Large intestine (tissue), 3 donors: ENCODE measurements at regions not wholly inside any gene's neighbourhood (a gene's known extent, or its start where the extent isn't known, plus 50 kb on each side); places are given as distances from the start of the nearest gene placed in this dataset.

Experiments
- DNase-seq, 2 donors: peaks; one replicate each; pipeline versions ENCODE4 v3.0.0 to v3.0.0-alpha.2; 2013
- H3K27ac ChIP-seq: one replicate; pipeline ENCODE4 v1.5.1; 2013; ENCODE audit warnings: low read length
- H3K27me3 ChIP-seq: 2 replicates; pipeline ENCODE4 v1.6.1; 2013; ENCODE audit warnings: low read length; ENCODE audit not compliant: control insufficient read depth, insufficient read depth
- H3K36me3 ChIP-seq: 2 replicates; pipeline ENCODE4 v1.6.1; 2013; ENCODE audit warnings: low read length; ENCODE audit not compliant: control insufficient read depth, insufficient read depth
- H3K4me1 ChIP-seq: one replicate; pipeline ENCODE4 v1.6.1; 2013; ENCODE audit warnings: low read length; ENCODE audit not compliant: control insufficient read depth, insufficient read depth
- H3K4me3 ChIP-seq: one replicate; pipeline ENCODE4 v1.5.1; 2013; ENCODE audit warnings: low read length
- H3K9me3 ChIP-seq: one replicate; pipeline ENCODE4 v1.6.1; 2013; ENCODE audit warnings: mild to moderate bottlenecking, low read depth, low read length, moderate library complexity; ENCODE audit not compliant: control insufficient read depth
- WGBS: methylation state at CpG from one replicate; pipeline ENCODE4 v1.1.5; 2013; ENCODE audit warnings: low lambda C conversion rate; ENCODE audit not compliant: insufficient coverage; 5-methylcytosine and 5-hydroxymethylcytosine counted together

DNA sequence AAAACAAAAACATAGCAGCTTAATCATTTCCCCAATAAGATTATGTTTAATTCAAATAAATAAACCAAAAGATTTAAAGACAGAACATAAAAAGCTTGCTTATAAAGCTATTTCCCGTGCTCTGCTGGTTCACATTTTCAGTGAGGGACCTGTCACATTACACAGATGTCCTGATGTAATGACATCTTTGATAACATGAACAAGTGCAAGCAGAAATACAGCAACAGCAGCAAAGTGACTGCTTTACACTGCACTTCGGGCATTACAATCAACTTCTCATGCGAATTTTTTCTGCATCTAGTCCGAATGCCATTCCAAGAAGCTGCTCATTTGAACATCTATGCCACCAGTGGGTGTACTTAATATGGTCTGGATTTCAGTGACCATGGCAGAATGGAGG, 940.3 kb upstream of the IGFBP7 start:
- no peak for DNase-seq
- no peaks in the 10 kb centered on the region for H3K9me3 ChIP-seq
- no peaks in the 10 kb centered on the region for H3K36me3 ChIP-seq
- H3K27ac ChIP-seq: no peak overlapping the region
- H3K4me1 ChIP-seq: no peaks in the 10 kb centered on the region
- H3K4me3 ChIP-seq: no peak overlapping the region
- WGBS: no CpG with 5 or more reads among the region's 4 CpGs
- no peaks in the 10 kb centered on the region for H3K27me3 ChIP-seq

DNA sequence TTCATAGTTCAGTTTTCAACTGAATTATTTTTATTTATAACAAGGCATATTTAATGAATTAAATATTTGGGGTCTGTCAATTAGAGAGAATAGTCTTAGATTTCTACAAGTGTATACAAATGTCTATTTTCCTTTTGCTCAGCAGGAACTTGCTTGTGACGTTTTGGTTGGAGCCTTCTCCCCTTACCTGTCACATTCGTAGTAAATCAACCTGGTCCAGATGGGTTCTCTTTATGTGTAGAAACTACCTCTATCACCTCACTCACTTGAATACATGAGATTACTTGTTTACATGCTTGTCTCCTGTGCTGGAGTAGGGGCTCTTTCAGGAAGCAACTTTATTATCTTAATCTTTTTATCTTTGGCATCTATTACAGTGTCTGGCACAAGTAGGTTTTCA, 938.3 kb upstream of the IGFBP7 start:
- Histone ChIP-seq H3K4me1 (no peaks in the 10 kb centered on the region), H3K4me3 (no peak overlapping the region), H3K27ac (no peak overlapping the region), H3K36me3 (no peaks in the 10 kb centered on the region), H3K9me3 (no peaks in the 10 kb centered on the region), H3K27me3 (no peaks in the 10 kb centered on the region)
- DNase-seq: no peak
- no CpG with 5 or more reads among the region's 2 CpGs for WGBS

DNA sequence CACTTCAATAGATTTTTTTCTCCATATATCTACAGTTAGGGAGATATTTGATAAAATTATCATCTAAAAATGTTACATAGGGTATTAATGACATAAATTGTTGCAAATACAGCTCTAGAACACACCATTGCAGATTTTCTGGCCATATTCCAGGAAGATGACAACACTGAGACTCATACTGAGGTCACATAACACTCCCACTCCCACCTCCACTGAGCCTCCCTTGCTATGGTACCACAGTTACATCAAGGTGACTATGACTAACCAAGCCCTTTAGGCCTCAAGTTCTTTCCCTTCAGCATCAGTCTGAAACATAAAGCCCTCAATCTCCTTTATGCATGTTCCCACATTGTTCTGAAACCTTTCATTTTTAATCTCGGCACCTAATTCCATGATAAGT, 932.0 kb upstream of the IGFBP7 start:
- no peaks in the 10 kb centered on the region for H3K36me3 ChIP-seq
- no peak for DNase-seq
- WGBS: 100% methylated on average over 1 of the region's 1 CpG
- no peaks in the 10 kb centered on the region for H3K4me1 ChIP-seq
- H3K27me3 ChIP-seq: no peaks in the 10 kb centered on the region
- H3K27ac ChIP-seq: no peak overlapping the region
- no peaks in the 10 kb centered on the region for H3K9me3 ChIP-seq
- H3K4me3 ChIP-seq: no peak overlapping the region

DNA sequence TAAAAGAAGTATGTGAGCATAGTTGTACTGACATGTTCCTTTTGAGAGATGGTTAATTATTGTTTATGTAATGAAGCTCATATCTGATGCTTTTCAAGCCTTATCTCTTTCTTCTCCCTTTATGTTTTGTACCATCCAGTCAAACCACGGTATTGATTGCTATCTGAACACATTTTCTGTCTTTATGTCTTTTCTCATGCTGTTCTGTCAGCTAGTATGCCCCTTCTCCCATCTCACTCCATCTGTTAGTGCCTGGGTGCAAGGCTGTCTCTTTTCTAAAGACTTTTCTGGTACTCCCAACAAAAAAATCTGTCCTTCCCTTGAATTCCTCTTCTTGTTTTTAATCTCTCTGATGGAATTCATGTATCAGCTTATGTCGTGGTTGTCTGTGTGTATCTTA, 883.8 kb upstream of the IGFBP7 start:
- no peak overlapping the region for H3K4me3 ChIP-seq
- H3K36me3 ChIP-seq: no peaks in the 10 kb centered on the region
- H3K27me3 ChIP-seq: no peaks in the 10 kb centered on the region
- H3K27ac ChIP-seq: no peak overlapping the region
- DNase-seq: no peak
- H3K4me1 ChIP-seq: no peaks in the 10 kb centered on the region
- WGBS: 30% methylated on average over 1 of the region's 2 CpGs
- no peaks in the 10 kb centered on the region for H3K9me3 ChIP-seq

DNA sequence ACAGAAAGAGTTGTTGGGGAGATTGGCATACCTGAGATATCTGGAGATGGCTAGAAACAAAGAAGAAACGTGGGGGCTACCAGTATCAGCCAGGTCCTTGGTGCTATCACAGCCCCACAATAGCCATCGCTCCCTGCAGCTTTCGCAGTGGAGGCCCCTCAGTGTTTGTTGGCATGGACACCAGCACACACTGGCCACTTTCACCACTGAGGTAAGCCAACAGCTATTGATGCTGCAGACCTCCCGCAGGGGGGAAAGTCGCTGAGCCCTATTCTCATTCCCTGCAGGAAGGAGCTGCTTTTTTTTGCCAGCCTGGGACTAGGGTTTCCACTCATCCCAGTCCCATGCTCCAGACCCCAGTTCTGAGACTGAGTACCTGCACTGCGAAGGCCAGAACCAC, 879.2 kb upstream of the IGFBP7 start:
- no peak overlapping the region for H3K4me3 ChIP-seq
- H3K36me3 ChIP-seq: no peaks in the 10 kb centered on the region
- no CpG with 5 or more reads among the region's 6 CpGs for WGBS
- no peaks in the 10 kb centered on the region for H3K4me1 ChIP-seq
- no peaks in the 10 kb centered on the region for H3K9me3 ChIP-seq
- H3K27ac ChIP-seq: no peak overlapping the region
- H3K27me3 ChIP-seq: no peaks in the 10 kb centered on the region
- DNase-seq: no peak

DNA sequence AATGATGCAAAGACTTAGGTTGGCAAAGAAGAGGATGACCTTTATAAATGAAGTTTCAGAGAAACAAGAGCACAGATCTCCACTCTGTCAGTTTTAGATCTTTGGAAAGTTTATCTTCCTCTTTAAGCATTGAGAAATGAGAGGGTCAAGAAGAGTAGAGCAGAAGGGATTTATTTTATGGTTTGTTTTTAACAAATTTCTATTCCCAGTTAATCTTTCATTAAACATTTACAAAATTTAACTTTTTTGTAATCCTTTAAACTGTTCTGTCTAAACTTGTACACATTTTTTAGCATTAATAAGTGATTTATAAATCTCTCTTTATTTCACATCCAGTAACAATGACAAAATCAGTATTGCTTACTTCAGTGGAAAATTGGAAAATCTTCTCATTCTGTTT, 875.0 kb upstream of the IGFBP7 start:
- H3K36me3 ChIP-seq: no peaks in the 10 kb centered on the region
- no peak overlapping the region for H3K27ac ChIP-seq
- no peaks in the 10 kb centered on the region for H3K9me3 ChIP-seq
- no peaks in the 10 kb centered on the region for H3K27me3 ChIP-seq
- H3K4me1 ChIP-seq: no peaks in the 10 kb centered on the region
- DNase-seq: no peak
- H3K4me3 ChIP-seq: no peak overlapping the region

DNA sequence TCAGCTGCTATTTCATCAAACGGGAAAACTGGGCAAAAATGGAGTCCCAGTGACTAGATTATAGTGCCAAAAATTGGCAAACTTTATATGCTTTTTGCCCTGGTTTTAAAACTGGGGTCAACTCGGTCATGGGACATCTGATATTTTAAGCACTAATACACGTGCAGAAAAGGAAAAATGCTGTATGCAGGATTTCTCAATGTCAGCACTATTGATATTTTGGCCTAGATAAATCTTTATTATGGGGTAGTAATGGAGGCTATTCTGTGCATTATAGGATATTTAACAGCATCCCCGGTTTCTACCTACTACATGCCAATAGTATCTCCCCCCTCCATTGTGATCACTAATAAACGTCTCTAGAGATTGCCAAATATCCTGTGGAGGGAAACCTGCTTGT, 870.9 kb upstream of the IGFBP7 start:
- WGBS: 80% methylated on average over 1 of the region's 5 CpGs
- no peaks in the 10 kb centered on the region for H3K4me1 ChIP-seq
- no peak for DNase-seq
- H3K27ac ChIP-seq: no peak overlapping the region
- no peaks in the 10 kb centered on the region for H3K27me3 ChIP-seq
- H3K4me3 ChIP-seq: no peak overlapping the region
- no peaks in the 10 kb centered on the region for H3K9me3 ChIP-seq
- H3K36me3 ChIP-seq: no peaks in the 10 kb centered on the region

DNA sequence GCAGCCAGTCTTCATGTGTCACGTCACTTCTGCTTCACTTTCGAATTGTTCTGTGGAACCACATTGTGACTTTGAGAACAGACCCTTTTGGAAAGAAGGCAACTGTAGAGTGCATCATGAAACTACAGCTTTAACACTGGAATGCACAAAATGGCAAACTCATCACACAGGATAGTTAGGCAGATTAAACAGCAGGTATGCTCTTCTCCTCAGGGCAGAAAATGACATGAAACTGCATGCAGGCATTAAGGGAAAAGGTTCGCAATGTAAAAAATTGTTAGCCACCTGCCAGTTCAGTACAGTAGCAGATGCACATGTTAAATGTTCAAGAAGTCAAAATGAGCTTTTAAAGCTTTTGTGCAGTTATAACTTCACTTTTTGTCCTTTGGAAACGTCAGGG, 864.6 kb upstream of the IGFBP7 start:
- H3K27me3 ChIP-seq: no peaks in the 10 kb centered on the region
- no peak overlapping the region for H3K27ac ChIP-seq
- no peaks in the 10 kb centered on the region for H3K36me3 ChIP-seq
- H3K4me3 ChIP-seq: no peak overlapping the region
- no peaks in the 10 kb centered on the region for H3K9me3 ChIP-seq
- WGBS: 79% methylated on average over 2 of the region's 4 CpGs
- no peaks in the 10 kb centered on the region for H3K4me1 ChIP-seq
- DNase-seq: no peak

DNA sequence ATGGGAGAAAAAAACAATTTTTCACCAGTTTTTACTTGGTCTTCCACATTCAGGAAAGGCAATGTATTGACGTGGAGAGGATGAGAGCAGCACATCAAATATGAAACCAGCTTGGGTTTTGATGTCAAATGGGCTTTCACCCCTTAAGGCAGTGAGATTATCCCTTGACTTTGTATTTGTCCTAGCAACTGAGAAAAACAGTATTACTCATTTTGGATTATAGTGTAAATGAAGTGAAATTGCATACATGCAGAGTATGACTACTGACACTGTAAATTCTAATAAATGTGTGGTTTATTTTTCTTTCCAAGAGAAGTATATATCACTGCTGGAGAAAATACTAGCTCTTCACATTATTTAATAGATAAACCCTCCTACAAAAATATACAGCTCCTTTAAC, 863.6 kb upstream of the IGFBP7 start:
- H3K27me3 ChIP-seq: no peaks in the 10 kb centered on the region
- no peaks in the 10 kb centered on the region for H3K4me1 ChIP-seq
- no peaks in the 10 kb centered on the region for H3K36me3 ChIP-seq
- no peak for DNase-seq
- H3K9me3 ChIP-seq: no peaks in the 10 kb centered on the region
- no peak overlapping the region for H3K27ac ChIP-seq
- H3K4me3 ChIP-seq: no peak overlapping the region
- WGBS: 86% methylated on average over 1 of the region's 1 CpG

DNA sequence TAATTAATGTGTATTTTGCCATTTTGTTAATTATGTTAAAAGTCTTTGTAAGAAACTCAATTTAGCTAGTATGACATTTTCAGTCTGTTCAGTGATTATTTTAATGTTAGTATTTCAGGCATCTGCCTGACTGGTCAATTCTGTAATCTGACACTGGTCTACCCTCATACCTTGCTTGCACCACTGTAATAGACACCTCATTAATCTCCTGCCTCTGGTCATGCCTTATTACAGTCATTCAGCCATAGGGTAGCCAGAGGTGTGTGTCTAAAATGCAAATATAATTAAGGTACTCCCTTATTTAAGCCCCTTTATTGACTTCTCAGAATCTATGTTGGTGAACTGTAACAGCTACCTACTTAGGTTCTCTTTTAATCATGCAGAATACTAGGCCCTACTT, 861.1 kb upstream of the IGFBP7 start:
- H3K4me3 ChIP-seq: no peak overlapping the region
- no peaks in the 10 kb centered on the region for H3K4me1 ChIP-seq
- DNase-seq: no peak
- H3K9me3 ChIP-seq: peaks cover 8% of the 10 kb centered on the region
- no peaks in the 10 kb centered on the region for H3K36me3 ChIP-seq
- H3K27me3 ChIP-seq: no peaks in the 10 kb centered on the region
- H3K27ac ChIP-seq: no peak overlapping the region

DNA sequence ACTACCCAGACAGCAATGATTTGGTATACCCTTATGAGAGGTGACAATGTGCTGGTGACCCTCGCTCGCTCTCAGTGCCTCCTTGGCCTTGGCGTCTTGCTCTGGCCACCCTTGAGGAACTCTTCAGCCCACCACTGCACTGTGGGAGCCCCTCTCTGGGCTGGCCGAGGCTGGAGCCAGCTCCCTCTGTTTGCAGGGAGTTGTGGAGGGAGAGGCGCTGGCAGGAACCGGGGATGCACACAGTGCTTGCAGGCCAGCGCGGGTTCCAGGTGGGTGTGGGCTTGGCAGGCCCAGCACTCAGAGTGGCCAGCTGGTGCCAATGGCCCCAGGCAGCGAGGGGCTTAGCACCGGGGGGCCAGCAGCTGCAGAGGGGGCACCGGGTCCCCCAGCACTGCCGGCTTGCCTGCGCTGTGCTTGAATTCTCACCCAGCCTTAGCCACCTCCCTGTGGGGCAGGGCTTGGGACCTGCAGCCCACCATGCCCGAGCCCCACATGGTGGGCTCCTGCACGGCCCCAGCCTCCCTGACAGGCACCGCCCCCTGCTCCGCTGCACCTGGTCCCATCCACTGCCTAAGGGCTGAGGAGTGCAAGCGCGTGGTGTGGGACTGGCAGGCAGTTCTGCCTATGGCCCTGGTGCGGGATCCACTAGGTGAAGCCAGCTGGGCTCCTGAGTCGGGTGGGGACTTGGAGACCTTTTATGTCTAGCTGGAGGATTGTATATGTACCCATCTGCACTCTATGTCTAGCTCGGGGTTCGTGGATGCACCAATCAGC, 857.0 kb upstream of the IGFBP7 start:
- DNase-seq: no peak
- no peak overlapping the region for H3K27ac ChIP-seq

More for the DNA sequence above, 857.0 kb upstream of the IGFBP7 start:
- Histone ChIP-seq H3K36me3 (no peaks in the 10 kb centered on the region), H3K9me3 (peaks cover 13% of the 10 kb centered on the region), H3K27me3 (no peaks in the 10 kb centered on the region), H3K4me3 (no peak overlapping the region), H3K4me1 (no peaks in the 10 kb centered on the region)
- no CpG with 5 or more reads among the region's 23 CpGs for WGBS
